H7 (cell line): ENCODE measurements at regions not wholly inside any gene's neighbourhood (a gene's known extent, or its start where the extent isn't known, plus 50 kb on each side); places are given as distances from the start of the nearest gene placed in this dataset.

Source experiments
- DNase-seq: peaks from one replicate; pipeline ENCODE4 v3.0.0; 2012
- H3K27me3 ChIP-seq: 2 replicates; pipeline ENCODE4 v1.6.0; 2011; ENCODE audit warnings: mild to moderate bottlenecking, low read length; ENCODE audit not compliant: control insufficient read depth, insufficient read depth
- H3K36me3 ChIP-seq: replicated peaks from 2 replicates; pipeline ENCODE4 v1.5.1; 2011; ENCODE audit warnings: low read length; ENCODE audit not compliant: control insufficient read depth, insufficient read depth
- H3K4me3 ChIP-seq: 2 replicates; pipeline ENCODE4 v1.5.1; 2011; ENCODE audit warnings: low read depth, mild to moderate bottlenecking, control low read depth, low read length, moderate library complexity; ENCODE audit not compliant: insufficient read depth

DNA sequence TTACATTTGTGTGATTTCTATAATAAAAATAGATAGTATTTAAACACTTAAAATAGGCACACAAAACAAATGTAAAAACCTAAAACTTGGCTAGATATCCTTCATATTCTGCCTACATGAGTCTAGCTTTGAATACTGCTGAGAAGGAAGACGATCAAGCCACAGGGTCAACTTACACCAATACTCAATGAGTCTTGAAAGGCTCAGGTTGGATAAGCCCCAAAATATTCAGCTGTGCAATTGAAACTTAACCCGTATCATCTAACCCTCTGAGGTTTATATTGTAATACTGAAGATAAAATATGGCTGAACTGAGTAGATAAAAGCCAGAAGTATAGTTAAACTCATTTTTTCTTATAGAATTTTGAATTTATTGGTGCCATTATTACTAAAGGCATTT is 313.0 kb upstream of the NRXN1 start:
- no peak overlapping the region for H3K4me3 ChIP-seq
- H3K36me3 ChIP-seq, result no peaks in the 10 kb centered on the region
- H3K27me3 ChIP-seq, result no peaks in the 10 kb centered on the region
- no peak for DNase-seq

DNA sequence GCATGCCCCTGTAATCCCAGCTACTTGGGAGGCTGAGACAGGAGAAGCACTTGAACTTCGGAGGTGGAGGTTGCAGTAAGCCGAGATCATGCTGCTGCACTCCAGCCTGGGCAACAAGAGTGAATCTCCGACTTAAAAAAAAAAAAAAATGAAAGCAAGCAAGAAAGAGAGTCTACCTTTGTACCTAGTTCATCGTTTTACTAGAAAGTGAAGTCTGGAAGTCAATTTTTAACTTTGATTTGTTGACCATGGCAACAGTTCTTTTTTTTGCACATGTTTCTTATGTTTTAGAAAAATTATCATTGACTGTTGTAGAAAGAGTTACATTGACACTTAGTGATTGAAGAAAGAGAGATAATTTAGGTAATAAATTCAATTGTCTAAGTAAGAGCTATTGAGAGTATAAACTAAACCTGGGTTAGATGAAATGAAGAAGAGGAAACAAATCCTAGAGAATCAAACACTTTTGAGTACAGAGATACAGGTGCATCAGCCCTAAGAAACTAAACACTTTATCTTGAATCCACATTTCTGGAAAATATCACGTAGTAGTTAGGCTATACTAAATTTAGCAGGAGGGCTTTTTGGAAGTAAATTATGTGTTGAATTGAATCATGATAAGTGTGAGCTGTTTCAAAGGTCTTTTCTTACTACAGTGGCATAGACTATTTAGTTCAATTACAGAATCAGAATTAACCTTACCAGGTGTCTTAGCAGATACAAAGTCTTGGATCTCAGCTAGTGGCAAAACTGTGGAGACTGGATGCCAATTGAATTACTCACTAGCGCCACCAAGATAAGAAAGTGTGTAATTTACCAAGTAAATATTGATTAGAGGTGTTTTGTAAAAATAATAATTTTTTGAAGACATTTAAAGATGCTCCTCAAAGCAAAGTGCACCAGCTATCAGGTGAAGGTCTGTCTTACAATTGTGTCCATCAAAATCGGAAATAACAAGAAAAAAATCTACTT is 303.4 kb upstream of the NRXN1 start:
- H3K27me3 ChIP-seq, result no peaks in the 10 kb centered on the region
- no peak overlapping the region for H3K4me3 ChIP-seq
- no peaks in the 10 kb centered on the region for H3K36me3 ChIP-seq
- DNase-seq, result peak; percentile 6

DNA sequence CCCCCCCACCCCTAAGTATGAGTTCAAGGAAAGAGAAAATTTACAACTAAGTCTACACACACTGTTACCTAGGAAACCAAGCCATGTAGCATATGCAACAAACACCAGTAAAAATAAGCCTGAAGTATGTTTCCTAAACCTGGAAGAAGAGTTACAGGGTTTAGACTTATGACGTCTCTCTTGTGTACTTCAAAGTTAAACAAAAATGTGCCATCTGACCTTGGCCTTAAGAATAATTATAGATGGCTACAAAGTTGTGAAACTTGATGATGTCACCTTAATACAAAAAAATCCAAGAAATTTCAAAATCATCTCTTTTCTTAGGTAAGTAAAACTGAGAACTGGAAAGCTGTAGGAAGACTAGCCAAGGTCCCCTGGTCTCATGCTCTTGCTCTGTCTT is 297.6 kb upstream of the NRXN1 start:
- H3K4me3 ChIP-seq, result no peak overlapping the region
- H3K36me3 ChIP-seq, result no peaks in the 10 kb centered on the region
- H3K27me3 ChIP-seq, result no peaks in the 10 kb centered on the region
- DNase-seq, result no peak

DNA sequence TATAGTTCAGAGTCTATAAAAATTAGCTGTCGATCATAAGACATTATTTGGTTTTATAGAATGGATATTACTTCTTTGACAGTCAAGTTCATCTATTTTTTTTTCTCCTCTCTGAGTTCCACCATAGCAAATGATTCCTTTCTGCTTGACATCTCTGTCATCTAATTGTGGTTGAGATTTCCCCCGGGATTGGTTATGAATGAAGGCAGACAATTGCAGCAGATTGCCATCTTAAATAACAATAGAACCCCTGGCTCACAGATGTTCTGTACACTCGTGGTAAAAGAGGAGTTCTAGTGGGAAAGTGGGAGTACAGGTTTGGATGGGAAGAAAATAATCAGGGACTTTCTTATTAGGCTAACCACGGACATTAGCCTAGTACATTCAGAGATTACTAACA is 292.1 kb upstream of the NRXN1 start:
- H3K27me3 ChIP-seq, result no peaks in the 10 kb centered on the region
- no peak for DNase-seq
- H3K36me3 ChIP-seq, result no peaks in the 10 kb centered on the region
- no peak overlapping the region for H3K4me3 ChIP-seq

DNA sequence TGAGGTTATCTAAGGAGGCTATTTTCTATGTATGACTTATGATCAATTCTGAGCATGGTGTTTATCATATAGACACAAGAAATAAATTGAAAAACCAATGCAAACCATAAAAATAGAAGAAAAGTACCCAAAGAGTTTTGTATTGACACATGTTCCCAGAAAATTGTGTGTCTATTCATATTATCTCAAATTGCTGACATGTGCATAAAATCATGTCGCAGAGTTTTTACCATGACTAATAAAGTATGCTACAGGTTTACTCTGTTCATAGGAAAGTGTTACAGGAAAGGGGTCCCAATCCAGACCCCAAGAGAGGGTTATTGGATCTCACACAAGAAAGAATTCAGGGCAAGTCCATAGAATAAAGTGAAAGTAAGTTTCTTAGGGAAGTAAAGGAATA is 290.7 kb upstream of the NRXN1 start:
- no peaks in the 10 kb centered on the region for H3K36me3 ChIP-seq
- DNase-seq, result no peak
- no peak overlapping the region for H3K4me3 ChIP-seq
- no peaks in the 10 kb centered on the region for H3K27me3 ChIP-seq

DNA sequence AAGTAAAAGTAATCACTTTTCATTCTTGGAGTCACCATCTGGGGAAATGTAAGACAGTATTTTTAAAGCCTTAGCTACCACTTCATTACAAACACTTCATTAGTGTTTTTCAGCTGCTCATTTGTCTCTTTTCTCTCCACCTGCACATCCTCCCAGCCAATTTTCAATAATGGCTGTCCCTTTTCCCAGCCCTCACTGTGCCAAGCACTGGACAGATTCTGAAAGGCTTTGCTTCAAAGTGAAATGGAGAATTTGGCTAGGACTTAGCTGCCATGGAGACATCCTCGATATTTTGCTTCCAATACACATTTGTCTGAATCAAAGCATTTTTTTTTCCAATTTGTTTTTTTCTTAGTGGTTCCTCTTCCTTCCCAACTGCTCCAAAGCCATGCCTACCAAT is 272.4 kb upstream of the NRXN1 start:
- no peak for DNase-seq
- H3K27me3 ChIP-seq, result no peaks in the 10 kb centered on the region
- H3K4me3 ChIP-seq, result no peak overlapping the region
- no peaks in the 10 kb centered on the region for H3K36me3 ChIP-seq

DNA sequence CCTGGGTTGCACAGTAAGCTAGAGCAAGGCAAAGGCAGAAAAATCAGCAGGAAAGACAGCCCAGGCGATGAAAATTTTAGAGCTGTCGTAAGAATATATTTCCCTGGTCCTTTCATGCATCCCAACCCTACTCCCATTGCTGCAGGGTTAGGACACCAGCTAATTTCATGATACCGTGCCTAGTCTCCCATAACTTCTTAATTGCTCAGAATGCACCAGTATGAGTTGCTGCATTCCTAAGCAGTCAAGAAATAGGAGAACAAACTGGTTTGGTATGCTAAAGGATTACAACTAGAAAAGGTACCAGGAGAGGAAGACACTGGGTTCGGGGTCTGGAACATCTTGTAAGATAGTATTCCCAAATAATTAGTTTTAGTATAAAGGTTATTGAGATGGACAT is 269.4 kb upstream of the NRXN1 start:
- no peak overlapping the region for H3K4me3 ChIP-seq
- no peaks in the 10 kb centered on the region for H3K36me3 ChIP-seq
- DNase-seq, result no peak
- H3K27me3 ChIP-seq, result no peaks in the 10 kb centered on the region

DNA sequence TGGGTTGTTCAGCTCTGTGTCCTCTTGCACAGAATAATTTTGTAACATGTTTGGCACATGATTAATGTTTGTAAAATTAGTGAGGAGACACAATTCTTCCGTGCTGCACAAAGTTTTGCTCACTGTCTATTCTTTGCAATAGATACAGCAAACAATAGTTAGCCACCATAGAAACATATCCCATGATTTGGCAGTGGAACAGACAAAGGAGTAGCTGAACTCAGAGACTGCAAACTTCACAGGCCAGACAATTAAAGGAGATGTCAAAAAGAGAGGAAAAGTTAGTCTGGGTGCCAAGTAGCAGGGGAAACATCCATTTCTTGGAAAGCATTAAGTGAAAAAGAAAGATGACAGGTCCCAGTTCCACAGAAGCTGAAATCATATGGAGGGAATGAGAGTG is 267.4 kb upstream of the NRXN1 start:
- DNase-seq, result no peak
- Histone ChIP-seq H3K36me3 (no peaks in the 10 kb centered on the region), H3K27me3 (no peaks in the 10 kb centered on the region), H3K4me3 (no peak overlapping the region)

DNA sequence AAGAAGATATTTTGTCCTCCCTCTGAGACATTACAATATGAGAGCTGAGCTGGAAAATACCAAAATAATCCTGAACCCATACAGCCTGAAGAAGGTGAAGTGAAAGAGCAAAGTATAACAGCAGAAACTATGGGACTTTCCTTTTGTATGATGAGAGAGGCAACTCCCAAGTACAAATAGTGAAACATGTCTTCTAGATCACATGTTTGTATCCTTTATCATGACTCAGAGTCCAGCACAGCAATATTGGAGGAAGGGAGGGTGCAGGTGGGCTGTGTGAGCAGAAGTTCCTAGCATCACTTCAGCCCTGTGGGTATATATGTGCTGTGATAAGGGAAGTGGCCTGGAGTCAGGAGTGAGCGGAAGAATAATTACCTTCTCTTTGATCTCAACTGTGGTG is 265.6 kb upstream of the NRXN1 start:
- Histone ChIP-seq H3K4me3 (no peak overlapping the region), H3K36me3 (no peaks in the 10 kb centered on the region), H3K27me3 (no peaks in the 10 kb centered on the region)
- no peak for DNase-seq

DNA sequence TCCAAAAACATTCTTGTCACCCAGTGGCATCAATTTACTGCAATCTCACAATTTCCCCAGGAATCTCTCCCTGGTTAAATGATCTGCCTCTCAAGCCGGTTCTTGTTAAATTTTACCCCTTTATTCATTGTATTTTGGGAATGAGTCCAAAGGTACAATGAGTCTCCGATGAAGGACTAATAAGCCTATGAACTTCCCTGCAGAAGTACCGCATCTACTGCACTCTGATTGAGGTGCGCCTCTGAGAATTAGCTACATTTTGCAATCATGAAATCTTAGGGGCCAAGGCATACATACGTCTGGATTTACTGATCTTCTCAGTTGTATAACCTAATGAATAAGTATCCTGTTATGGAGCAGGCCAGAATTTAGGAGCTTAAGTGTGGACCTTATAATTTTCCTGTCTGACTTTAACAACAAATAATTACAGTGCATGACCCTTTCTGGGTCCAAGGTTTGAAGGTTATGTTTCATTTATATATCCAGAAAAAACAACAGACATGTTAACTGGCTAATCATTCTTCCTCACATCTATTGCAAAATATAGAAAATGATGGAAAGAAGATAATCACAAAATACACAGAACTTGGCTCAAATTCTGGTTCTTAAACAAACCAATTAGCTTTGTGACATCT is 261.8 kb upstream of the NRXN1 start:
- Histone ChIP-seq H3K36me3 (no peaks in the 10 kb centered on the region), H3K4me3 (no peak overlapping the region), H3K27me3 (no peaks in the 10 kb centered on the region)
- no peak for DNase-seq

DNA sequence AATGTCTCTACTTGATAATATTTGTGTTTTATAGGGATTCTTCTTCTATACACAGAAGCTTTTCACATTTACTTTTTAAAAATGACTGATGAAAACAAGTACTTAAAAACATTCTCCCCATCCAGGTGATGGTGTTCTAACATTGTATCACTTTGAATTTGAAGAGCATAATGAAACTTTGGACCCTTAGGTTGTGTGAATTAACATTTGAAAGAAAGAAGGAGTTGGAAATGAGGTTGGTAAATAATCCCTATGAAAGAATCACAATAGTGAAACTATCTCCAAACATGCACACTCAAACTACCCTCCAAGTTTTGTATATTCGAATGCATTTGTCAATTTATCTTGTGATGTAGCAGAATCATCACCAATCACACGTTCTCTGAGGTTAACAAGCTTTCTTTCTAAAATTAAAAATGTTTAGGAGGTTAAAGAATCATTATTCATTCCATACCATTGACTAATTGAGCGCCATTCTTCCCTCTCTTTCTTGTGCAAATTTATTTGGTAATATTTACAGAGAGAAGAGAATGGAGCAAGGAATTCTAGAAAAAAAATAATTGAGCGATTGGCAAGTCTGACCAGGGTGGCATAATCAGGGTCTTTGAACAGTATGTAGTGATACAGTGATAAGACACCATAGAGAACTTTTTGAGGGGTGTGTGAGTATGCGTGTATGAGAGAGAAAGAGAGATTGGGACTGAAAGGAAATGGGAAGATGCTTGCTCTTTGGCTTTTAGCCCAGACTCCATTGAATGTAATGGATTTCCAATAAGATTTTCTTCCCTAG is 260.0 kb upstream of the NRXN1 start:
- no peak for DNase-seq
- no peak overlapping the region for H3K4me3 ChIP-seq
- no peaks in the 10 kb centered on the region for H3K36me3 ChIP-seq
- H3K27me3 ChIP-seq, result no peaks in the 10 kb centered on the region

DNA sequence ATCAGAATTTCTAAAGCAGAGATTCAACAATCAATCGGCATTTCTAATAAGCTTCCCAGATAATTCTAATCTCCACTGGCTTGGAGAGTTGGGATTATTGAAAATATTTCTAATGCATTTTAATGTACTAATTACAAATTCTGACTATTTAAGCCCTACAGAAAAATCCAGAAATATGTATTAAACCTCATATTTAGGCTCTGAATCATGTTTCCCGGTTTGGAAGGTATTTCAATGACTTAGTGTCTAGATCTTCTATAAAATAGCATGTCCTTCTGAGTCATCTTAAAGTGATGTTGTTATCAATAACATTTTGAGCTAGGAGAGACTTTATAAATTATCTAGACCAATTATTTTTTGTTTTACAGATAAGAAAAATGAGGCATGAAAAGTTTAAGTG is 258.8 kb upstream of the NRXN1 start:
- Histone ChIP-seq H3K4me3 (no peak overlapping the region), H3K27me3 (no peaks in the 10 kb centered on the region), H3K36me3 (no peaks in the 10 kb centered on the region)
- DNase-seq, result no peak

DNA sequence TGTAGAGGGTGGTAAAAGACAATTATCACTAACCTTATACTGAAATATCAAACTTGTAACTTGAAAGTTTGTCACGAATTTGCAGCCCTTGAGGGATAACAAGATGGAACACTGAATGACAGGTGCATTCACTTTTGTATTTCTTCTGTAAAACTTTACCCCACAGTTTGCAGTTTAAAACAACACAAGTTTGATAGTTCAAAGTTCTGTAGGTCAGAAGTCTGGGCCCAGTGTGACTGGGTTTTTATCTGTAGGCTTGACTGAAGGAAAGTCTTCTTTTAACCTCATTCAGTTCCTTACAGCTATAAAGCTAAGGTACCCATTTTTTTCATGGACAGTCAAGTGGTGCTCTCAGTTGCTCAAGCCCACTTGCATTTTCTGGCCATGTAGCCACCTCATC is 257.1 kb upstream of the NRXN1 start:
- H3K4me3 ChIP-seq, result no peak overlapping the region
- no peak for DNase-seq
- no peaks in the 10 kb centered on the region for H3K27me3 ChIP-seq
- H3K36me3 ChIP-seq, result no peaks in the 10 kb centered on the region

DNA sequence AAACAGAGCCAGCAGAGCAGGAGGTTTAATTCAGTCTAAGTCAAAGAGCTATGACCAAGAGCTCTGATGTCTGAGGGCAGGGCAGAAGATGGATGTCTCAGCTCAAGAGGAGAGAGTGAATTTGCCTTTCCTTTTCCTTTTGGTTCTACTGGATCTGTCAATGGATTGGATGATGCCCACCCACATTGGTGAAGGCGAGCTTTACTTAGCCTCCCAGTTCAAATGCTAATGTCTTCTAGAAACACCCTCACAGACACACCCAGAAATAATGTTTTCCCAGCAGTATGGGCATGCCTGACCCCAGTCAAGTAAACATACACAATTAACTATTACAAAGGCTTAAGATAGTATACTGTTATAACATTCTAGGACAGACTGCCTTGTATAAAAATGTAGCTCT is 236.3 kb upstream of the NRXN1 start:
- Histone ChIP-seq H3K36me3 (no peaks in the 10 kb centered on the region), H3K27me3 (no peaks in the 10 kb centered on the region), H3K4me3 (no peak overlapping the region)
- no peak for DNase-seq

DNA sequence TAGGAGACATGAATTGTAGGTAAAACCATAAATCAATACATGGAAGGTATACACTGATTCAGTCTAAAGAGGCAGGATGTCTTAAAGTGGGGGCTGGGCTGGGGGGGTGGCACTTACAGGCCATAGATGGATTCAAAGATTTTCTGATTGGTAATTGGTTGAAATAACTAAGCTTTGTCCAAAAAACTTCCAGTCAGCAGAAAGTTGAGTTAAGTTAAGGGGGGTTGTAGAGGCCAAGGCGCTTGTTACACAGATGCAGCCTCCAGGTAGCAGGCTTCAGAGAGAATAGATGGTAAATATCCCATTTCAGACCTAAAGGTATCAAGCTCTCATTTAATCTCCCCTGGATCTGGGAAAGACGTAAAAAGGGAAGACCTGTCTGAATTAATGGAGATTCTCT is 233.6 kb upstream of the NRXN1 start:
- no peak for DNase-seq
- Histone ChIP-seq H3K4me3 (no peak overlapping the region), H3K27me3 (no peaks in the 10 kb centered on the region), H3K36me3 (no peaks in the 10 kb centered on the region)
